Ishikawa (cell line): ENCODE measurements at regions not wholly inside any gene's neighbourhood (a gene's known extent, or its start where the extent isn't known, plus 50 kb on each side); places are given as distances from the start of the nearest gene placed in this dataset.

Experiments used
- CEBPB ChIP-seq: IDR thresholded peaks from 2 replicates; pipeline ENCODE4 v1.6.1; 2012
- CREB1 ChIP-seq: IDR thresholded peaks from 2 replicates; pipeline ENCODE4 v1.6.1; 2012; ENCODE audit warnings: low read depth
- EGR1 ChIP-seq: IDR thresholded peaks from 2 replicates; pipeline ENCODE4 v1.6.1; 2012
- EP300 ChIP-seq: IDR thresholded peaks from 2 replicates; pipeline ENCODE4 v1.6.1; 2012; ENCODE audit warnings: borderline replicate concordance
- FOXM1 ChIP-seq: IDR thresholded peaks from 2 replicates; pipeline ENCODE4 v1.6.1; 2012; ENCODE audit warnings: low read depth, borderline replicate concordance
- NFIC ChIP-seq: IDR thresholded peaks from 2 replicates; pipeline ENCODE4 v1.6.1; 2012
- RAD21 ChIP-seq: IDR thresholded peaks from 2 replicates; pipeline ENCODE4 v1.6.1; 2012; ENCODE audit warnings: low read depth
- TAF1 ChIP-seq: IDR thresholded peaks from 2 replicates; pipeline ENCODE4 v1.6.1; 2012; ENCODE audit warnings: low read depth, mild to moderate bottlenecking
- TCF12 ChIP-seq: IDR thresholded peaks from 2 replicates; pipeline ENCODE4 v1.6.1; 2012; ENCODE audit warnings: low read depth
- TEAD4 ChIP-seq: IDR thresholded peaks from 2 replicates; pipeline ENCODE4 v1.6.1; 2012
- USF1 ChIP-seq: IDR thresholded peaks from 2 replicates; pipeline ENCODE4 v1.6.1; 2012
- YY1 ChIP-seq: IDR thresholded peaks from 2 replicates; pipeline ENCODE4 v1.6.1; 2012; ENCODE audit warnings: low read depth
- ZBTB7A ChIP-seq: IDR thresholded peaks from 2 replicates; pipeline ENCODE4 v1.6.1; 2012; ENCODE audit warnings: low read depth
- TF ChIP-seq, protein P1 (sequence below): IDR thresholded peaks from 2 replicates; pipeline ENCODE4 v1.6.1; 2012
- TF ChIP-seq, protein P2 (sequence below): IDR thresholded peaks from 2 replicates; pipeline ENCODE4 v1.6.1; 2012; ENCODE audit warnings: low read depth, mild to moderate bottlenecking

DNA sequence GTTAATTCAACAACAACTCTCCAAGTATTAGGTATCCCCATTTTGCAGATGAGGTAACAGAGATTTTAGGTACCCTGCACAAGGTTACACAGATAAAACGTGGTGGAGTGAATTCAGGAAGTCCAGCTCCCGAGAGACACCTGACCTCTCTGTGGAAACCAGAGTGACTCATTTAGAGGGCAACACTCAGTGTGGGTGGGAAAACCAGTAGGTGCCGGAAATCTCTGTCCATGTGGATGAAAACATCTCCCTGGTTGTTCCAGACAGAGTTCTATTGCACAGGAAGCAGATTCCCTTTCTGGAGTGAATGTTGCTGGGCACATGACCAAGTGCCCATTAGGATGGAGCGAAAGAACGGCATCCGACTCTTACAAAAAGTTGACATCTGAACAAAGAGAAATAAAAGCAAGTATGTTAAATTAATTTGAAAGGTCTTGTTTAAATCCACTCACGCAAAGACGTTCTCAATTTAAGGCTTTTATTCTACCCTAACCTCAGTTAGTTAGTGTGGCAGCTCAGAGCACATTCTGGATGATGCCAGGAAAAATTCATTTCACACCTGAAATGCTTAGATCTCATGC is 391.9 kb upstream of the WWC1 start:
- no peak for TF ChIP-seq TEAD4
- TF ChIP-seq TCF12, result no peak
- no peak for TF ChIP-seq NFIC
- TF ChIP-seq USF1, result no peak
- TF ChIP-seq RAD21, result no peak
- no peak for TF ChIP-seq CREB1
- TF ChIP-seq ZBTB7A, result no peak
- no peak for TF ChIP-seq FOXM1
- TF ChIP-seq, protein P1, sequence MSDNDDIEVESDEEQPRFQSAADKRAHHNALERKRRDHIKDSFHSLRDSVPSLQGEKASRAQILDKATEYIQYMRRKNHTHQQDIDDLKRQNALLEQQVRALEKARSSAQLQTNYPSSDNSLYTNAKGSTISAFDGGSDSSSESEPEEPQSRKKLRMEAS, result no peak
- TF ChIP-seq EP300, result no peak

GRCh38 chr5:167900340-167900935 is 391.0 kb upstream of the WWC1 start:
- TF ChIP-seq, protein P2, sequence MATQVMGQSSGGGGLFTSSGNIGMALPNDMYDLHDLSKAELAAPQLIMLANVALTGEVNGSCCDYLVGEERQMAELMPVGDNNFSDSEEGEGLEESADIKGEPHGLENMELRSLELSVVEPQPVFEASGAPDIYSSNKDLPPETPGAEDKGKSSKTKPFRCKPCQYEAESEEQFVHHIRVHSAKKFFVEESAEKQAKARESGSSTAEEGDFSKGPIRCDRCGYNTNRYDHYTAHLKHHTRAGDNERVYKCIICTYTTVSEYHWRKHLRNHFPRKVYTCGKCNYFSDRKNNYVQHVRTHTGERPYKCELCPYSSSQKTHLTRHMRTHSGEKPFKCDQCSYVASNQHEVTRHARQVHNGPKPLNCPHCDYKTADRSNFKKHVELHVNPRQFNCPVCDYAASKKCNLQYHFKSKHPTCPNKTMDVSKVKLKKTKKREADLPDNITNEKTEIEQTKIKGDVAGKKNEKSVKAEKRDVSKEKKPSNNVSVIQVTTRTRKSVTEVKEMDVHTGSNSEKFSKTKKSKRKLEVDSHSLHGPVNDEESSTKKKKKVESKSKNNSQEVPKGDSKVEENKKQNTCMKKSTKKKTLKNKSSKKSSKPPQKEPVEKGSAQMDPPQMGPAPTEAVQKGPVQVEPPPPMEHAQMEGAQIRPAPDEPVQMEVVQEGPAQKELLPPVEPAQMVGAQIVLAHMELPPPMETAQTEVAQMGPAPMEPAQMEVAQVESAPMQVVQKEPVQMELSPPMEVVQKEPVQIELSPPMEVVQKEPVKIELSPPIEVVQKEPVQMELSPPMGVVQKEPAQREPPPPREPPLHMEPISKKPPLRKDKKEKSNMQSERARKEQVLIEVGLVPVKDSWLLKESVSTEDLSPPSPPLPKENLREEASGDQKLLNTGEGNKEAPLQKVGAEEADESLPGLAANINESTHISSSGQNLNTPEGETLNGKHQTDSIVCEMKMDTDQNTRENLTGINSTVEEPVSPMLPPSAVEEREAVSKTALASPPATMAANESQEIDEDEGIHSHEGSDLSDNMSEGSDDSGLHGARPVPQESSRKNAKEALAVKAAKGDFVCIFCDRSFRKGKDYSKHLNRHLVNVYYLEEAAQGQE, result no peak
- TF ChIP-seq TEAD4, result no peak
- TF ChIP-seq CEBPB, result no peak
- no peak for TF ChIP-seq USF1
- TF ChIP-seq ZBTB7A, result no peak
- TF ChIP-seq TCF12, result no peak
- no peak for TF ChIP-seq CREB1
- TF ChIP-seq TAF1, result no peak
- no peak for TF ChIP-seq FOXM1
- no peak for TF ChIP-seq EGR1
- no peak for TF ChIP-seq EP300
- TF ChIP-seq RAD21, result no peak
- TF ChIP-seq YY1, result no peak
- TF ChIP-seq, protein P1, result no peak
- no peak for TF ChIP-seq NFIC

DNA sequence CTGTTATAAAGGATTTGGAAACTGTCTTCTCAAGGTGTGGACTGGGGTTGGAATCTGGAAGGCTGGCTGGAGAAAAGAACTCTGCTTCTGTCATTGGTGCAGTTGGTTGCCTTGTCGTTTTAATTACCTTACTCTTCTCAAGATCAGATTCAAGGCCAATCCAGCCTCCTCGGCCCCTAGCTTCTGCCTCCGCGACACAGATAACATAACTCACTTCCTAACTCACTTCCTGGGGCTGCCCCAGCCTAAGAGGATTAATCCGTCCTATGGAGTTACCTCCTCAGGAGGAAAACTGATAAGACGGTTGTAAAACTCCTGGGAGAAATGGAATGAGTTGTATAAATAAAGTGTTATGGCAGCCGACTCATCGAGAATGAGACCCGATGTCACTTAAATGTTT is 389.1 kb upstream of the WWC1 start:
- TF ChIP-seq EGR1 (no peak), RAD21 (no peak), EP300 (no peak), USF1 (no peak), NFIC (no peak), TCF12 (no peak), FOXM1 (no peak)

- TF ChIP-seq TEAD4 (no peak), NFIC (no peak), TCF12 (no peak), YY1 (no peak), CREB1 (no peak), EGR1 (no peak), EP300 (no peak), FOXM1 (no peak), USF1 (no peak), ZBTB7A (no peak), TAF1 (no peak), CEBPB (no peak), RAD21 (no peak)
- TF ChIP-seq, protein P2, result no peak
- TF ChIP-seq, protein P1, result no peak
These were observed 388.2 kb upstream of the WWC1 start for GRCh38 chr5:167903243-167903642.

- TF ChIP-seq, protein P1, result no peak
- no peak for TF ChIP-seq YY1
- TF ChIP-seq TEAD4, result no peak
- no peak for TF ChIP-seq CEBPB
- TF ChIP-seq FOXM1, result no peak
- TF ChIP-seq USF1, result no peak
- no peak for TF ChIP-seq EGR1
- TF ChIP-seq NFIC, result no peak
- no peak for TF ChIP-seq TCF12
- no peak for TF ChIP-seq TAF1
- TF ChIP-seq, protein P2, result no peak
- TF ChIP-seq RAD21, result no peak
- TF ChIP-seq ZBTB7A, result no peak
- TF ChIP-seq CREB1, result no peak
- TF ChIP-seq EP300, result no peak
These were observed 387.8 kb upstream of the WWC1 start for GRCh38 chr5:167903659-167904058.
